OCI-LY7 (cell line): ENCODE measurements at regions not wholly inside any gene's neighbourhood (a gene's known extent, or its start where the extent isn't known, plus 50 kb on each side); places are given as distances from the start of the nearest gene placed in this dataset.

Experiments used
- CTCF ChIP-seq: fragments of 200-600 bp; sonication (generic); conservative IDR thresholded peaks from 2 replicates; pipeline ENCODE4 v1.5.1; 2014; ENCODE audit warnings: mild to moderate bottlenecking, antibody characterized with exemption, low read length, moderate library complexity, mixed read lengths
- EZH2phosphoT487 ChIP-seq: fragments of 200-600 bp; sonication (generic); IDR thresholded peaks from 2 replicates; pipeline ENCODE4 v1.6.1; 2018; ENCODE audit warnings: low read depth, borderline replicate concordance, mild to moderate bottlenecking, mixed run types, antibody characterized with exemption, low read length, moderate library complexity, mixed read lengths

DNA sequence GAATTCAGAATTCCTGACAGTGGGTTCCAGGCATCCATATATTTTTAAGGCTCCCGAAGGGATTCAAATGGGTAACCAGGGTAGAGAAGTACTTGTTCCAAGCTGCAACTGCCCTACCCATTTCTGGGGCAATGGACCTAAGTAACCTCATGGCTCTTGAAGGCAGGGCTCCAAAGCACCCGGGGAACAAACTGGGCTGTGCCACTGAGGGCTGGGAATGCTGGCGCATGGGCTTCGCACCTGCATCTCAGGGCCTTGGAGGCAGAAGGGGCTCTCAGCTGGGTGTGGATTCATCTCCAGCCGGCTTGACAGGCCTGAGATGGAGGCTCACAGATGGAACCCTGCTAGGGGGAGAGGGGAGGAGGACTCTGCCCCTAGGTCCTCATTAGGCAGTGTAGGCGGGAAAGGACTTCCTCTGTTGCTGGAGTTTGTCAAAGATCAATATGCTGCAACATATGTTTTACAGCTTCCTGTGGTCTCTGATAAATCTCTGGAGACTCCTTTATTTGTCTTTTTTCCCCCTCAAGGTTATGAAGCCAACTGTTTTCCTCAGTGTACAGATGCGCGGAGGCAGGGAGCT, 232.3 kb upstream of the NLRP1 start:
- TF ChIP-seq CTCF (no peak), EZH2phosphoT487 (no peak)
